ENCODE measurements at regions not wholly inside any gene's neighbourhood (a gene's known extent, or its start where the extent isn't known, plus 50 kb on each side); places are given as distances from the start of the nearest gene placed in this dataset.

- no peak for TF ChIP-seq CTCF (IDR thresholded peaks at IDR 0.05)
- no peak for TF ChIP-seq POLR2A (IDR thresholded peaks at IDR 0.05)
These were observed 284.9 kb upstream of the RUNX1 start for GRCh38 chr21:35333831-35334618.
